Neural progenitor cell (in vitro differentiated cells): ENCODE measurements at regions not wholly inside any gene's neighbourhood (a gene's known extent, or its start where the extent isn't known, plus 50 kb on each side); places are given as distances from the start of the nearest gene placed in this dataset.

Experiments
- DNase-seq: peaks from one replicate; pipeline ENCODE4 v3.0.0-alpha.2; 2016; ENCODE audit warnings: low spot score
- H2AFZ ChIP-seq: fragments of 200-600 bp; sonication (generic); replicated peaks from 2 replicates; pipeline ENCODE4 v1.6.1; 2016; ENCODE audit warnings: antibody characterized with exemption
- H3F3A ChIP-seq: fragments of 200-600 bp; sonication (generic); 2 replicates; pipeline ENCODE4 v1.6.1; 2016; ENCODE audit warnings: antibody characterized with exemption, low read depth
- H3K27ac ChIP-seq: fragments of 200-600 bp; sonication (generic); 2 replicates; pipeline ENCODE4 v1.5.1; 2016; ENCODE audit warnings: mild to moderate bottlenecking
- H3K27me3 ChIP-seq: fragments of 200-600 bp; sonication (generic); 2 replicates; pipeline ENCODE4 v1.6.1; 2016; ENCODE audit warnings: mild to moderate bottlenecking, moderate library complexity
- H3K36me3 ChIP-seq: fragments of 200-600 bp; sonication (generic); 2 replicates; pipeline ENCODE4 v1.5.1; 2016
- H3K4me1 ChIP-seq: fragments of 200-600 bp; sonication (generic); 2 replicates; pipeline ENCODE4 v1.6.1; 2016; ENCODE audit warnings: mixed run types
- H3K4me2 ChIP-seq: fragments of 200-600 bp; sonication (generic); 2 replicates; pipeline ENCODE4 v1.6.1; 2016
- H3K4me3 ChIP-seq: fragments of 200-600 bp; sonication (generic); 2 replicates; pipeline ENCODE4 v1.5.1; 2016
- H3K79me2 ChIP-seq: fragments of 200-600 bp; sonication (generic); 2 replicates; pipeline ENCODE4 v1.6.1; 2016; ENCODE audit warnings: low read depth
- H3K9ac ChIP-seq: fragments of 200-600 bp; sonication (generic); 2 replicates; pipeline ENCODE4 v1.6.1; 2016
- H3K9me3 ChIP-seq: fragments of 200-600 bp; sonication (generic); 2 replicates; pipeline ENCODE4 v1.5.1; 2016; ENCODE audit warnings: low read depth
- H4K20me1 ChIP-seq: fragments of 200-600 bp; sonication (generic); 2 replicates; pipeline ENCODE4 v1.6.1; 2016; ENCODE audit warnings: low read depth
- H3K27ac Mint-ChIP-seq: 3 replicates; pipeline ENCODE4 v1.8.0; 2021; ENCODE audit warnings: mixed read lengths
- H3K27me3 Mint-ChIP-seq: 2 replicates; pipeline ENCODE4 v1.8.0; 2022; ENCODE audit warnings: low read depth, mild to moderate bottlenecking, inconsistent platforms, moderate library complexity, mixed read lengths; ENCODE audit not compliant: insufficient read depth
- H3K36me3 Mint-ChIP-seq: 3 replicates; pipeline ENCODE4 v1.8.0; 2021; ENCODE audit warnings: mixed read lengths
- H3K4me1 Mint-ChIP-seq: 3 replicates; pipeline ENCODE4 v1.8.0; 2021; ENCODE audit warnings: mixed read lengths
- H3K4me3 Mint-ChIP-seq: 3 replicates; pipeline ENCODE4 v1.8.0; 2021; ENCODE audit warnings: mild to moderate bottlenecking, moderate library complexity, mixed read lengths
- H3K9me3 Mint-ChIP-seq: 3 replicates; pipeline ENCODE4 v1.8.0; 2020; ENCODE audit warnings: mixed read lengths
- CTCF ChIP-seq: fragments of 200-600 bp; sonication (generic); IDR thresholded peaks from 2 replicates; pipeline ENCODE4 v1.5.1; 2017; ENCODE audit warnings: antibody characterized with exemption, mild to moderate bottlenecking
- EZH2 ChIP-seq: fragments of 200-600 bp; sonication (generic); IDR thresholded peaks from 2 replicates; pipeline ENCODE4 v1.6.1; 2017; ENCODE audit warnings: antibody characterized with exemption, mild to moderate bottlenecking, moderate library complexity
- EZH2phosphoT487 ChIP-seq: fragments of 200-600 bp; sonication (generic); IDR thresholded peaks from 2 replicates; pipeline ENCODE4 v1.6.1; 2017; ENCODE audit warnings: antibody characterized with exemption

GRCh38 chr2:131656816-131657633 lies 129.3 kb downstream of the CCDC74A start:
- Histone ChIP-seq H3K79me2 (no peaks in the 10 kb centered on the region), H3F3A (no peaks in the 10 kb centered on the region), H3K4me1 (no peaks in the 10 kb centered on the region), H2AFZ (no peak overlapping the region), H3K4me3 (no peak overlapping the region), H3K27me3 (peaks cover 7% of the 10 kb centered on the region), H3K36me3 (no peaks in the 10 kb centered on the region), H3K27ac (no peak overlapping the region), H4K20me1 (no peaks in the 10 kb centered on the region), H3K9me3 (no peaks in the 10 kb centered on the region), H3K4me2 (no peak overlapping the region), H3K9ac (no peak overlapping the region)
- TF ChIP-seq EZH2 (no peak), EZH2phosphoT487 (no peak), CTCF (no peak)
- Mint-ChIP-seq H3K27me3 (peaks cover 2% of the 10 kb centered on the region), H3K36me3 (no peaks in the 10 kb centered on the region), H3K27ac (no peak overlapping the region), H3K9me3 (peaks cover 7% of the 10 kb centered on the region), H3K4me1 (peaks cover 5% of the 10 kb centered on the region), H3K4me3 (no peak overlapping the region)
- no peak for DNase-seq

- TF ChIP-seq CTCF (no peak), EZH2phosphoT487 (no peak), EZH2 (no peak)
- no peaks in the 10 kb centered on the region for H3K36me3 Mint-ChIP-seq
- no peak for DNase-seq
- Histone ChIP-seq H4K20me1 (no peaks in the 10 kb centered on the region), H3K9me3 (no peaks in the 10 kb centered on the region), H3K79me2 (no peaks in the 10 kb centered on the region), H3K9ac (no peak overlapping the region), H3K36me3 (no peaks in the 10 kb centered on the region), H3K4me1 (no peaks in the 10 kb centered on the region), H3K4me3 (no peak overlapping the region), H2AFZ (no peak overlapping the region), H3F3A (no peaks in the 10 kb centered on the region), H3K27ac (no peak overlapping the region), H3K27me3 (peaks cover 7% of the 10 kb centered on the region), H3K4me2 (no peak overlapping the region)
- peaks cover 7% of the 10 kb centered on the region for H3K9me3 Mint-ChIP-seq
- peaks cover 4% of the 10 kb centered on the region for H3K27me3 Mint-ChIP-seq
- H3K4me1 Mint-ChIP-seq = peaks cover 5% of the 10 kb centered on the region
- H3K27ac Mint-ChIP-seq = no peak overlapping the region
- no peak overlapping the region for H3K4me3 Mint-ChIP-seq
These were observed 130.4 kb downstream of the CCDC74A start for GRCh38 chr2:131657895-131658768.

GRCh38 chr2:131658769-131659131 lies 131.1 kb downstream of the CCDC74A start:
- H3K4me3 Mint-ChIP-seq = no peak overlapping the region
- H3K4me3 ChIP-seq = no peak overlapping the region
- H4K20me1 ChIP-seq = no peaks in the 10 kb centered on the region
- peaks cover 7% of the 10 kb centered on the region for H3K9me3 Mint-ChIP-seq
- H3K9ac ChIP-seq = no peak overlapping the region
- no peak for DNase-seq
- no peaks in the 10 kb centered on the region for H3K9me3 ChIP-seq
- no peaks in the 10 kb centered on the region for H3K36me3 ChIP-seq
- H3K27ac Mint-ChIP-seq = no peak overlapping the region
- H3K4me1 ChIP-seq = no peaks in the 10 kb centered on the region
- H3K79me2 ChIP-seq = no peaks in the 10 kb centered on the region
- peaks cover 5% of the 10 kb centered on the region for H3K27me3 Mint-ChIP-seq
- H3K27ac ChIP-seq = no peak overlapping the region
- H3K4me2 ChIP-seq = no peak overlapping the region
- H3F3A ChIP-seq = no peaks in the 10 kb centered on the region
- H2AFZ ChIP-seq = no peak overlapping the region
- H3K36me3 Mint-ChIP-seq = no peaks in the 10 kb centered on the region
- peaks cover 7% of the 10 kb centered on the region for H3K27me3 ChIP-seq
- no peak for TF ChIP-seq EZH2
- no peak for TF ChIP-seq EZH2phosphoT487
- TF ChIP-seq CTCF = no peak
- peaks cover 5% of the 10 kb centered on the region for H3K4me1 Mint-ChIP-seq
